ENCODE measurements at regions not wholly inside any gene's neighbourhood (a gene's known extent, or its start where the extent isn't known, plus 50 kb on each side); places are given as distances from the start of the nearest gene placed in this dataset.

- no peak for DNase-seq (ENCODE audit: low read depth in 1 of 2, low spot score in 1 of 2)
These were observed 125.4 kb upstream of the CA10 start for GRCh38 chr17:52283872-52284271.

GRCh38 chr17:52276381-52277008, 118.0 kb upstream of the CA10 start:
- DNase-seq (ENCODE audit: low read depth in 1 of 2, low spot score in 1 of 2): no peak

- no peak for DNase-seq (ENCODE audit: low read depth in 1 of 2, low spot score in 1 of 2)
These were observed 113.3 kb upstream of the CA10 start for GRCh38 chr17:52271781-52272180.

- DNase-seq (ENCODE audit: low read depth in 1 of 2, low spot score in 1 of 2): peak in 1 of 2 donors; percentile 1
These were observed 96.8 kb upstream of the CA10 start for GRCh38 chr17:52255347-52255746.

- DNase-seq (ENCODE audit: low read depth in 1 of 2, low spot score in 1 of 2): no peak
These were observed 86.2 kb upstream of the CA10 start for GRCh38 chr17:52244689-52245088.

GRCh38 chr17:52242268-52242667, 83.8 kb upstream of the CA10 start:
- DNase-seq (ENCODE audit: low read depth in 1 of 2, low spot score in 1 of 2): no peak

- DNase-seq (ENCODE audit: low read depth in 1 of 2, low spot score in 1 of 2): no peak
These were observed 78.6 kb upstream of the CA10 start for GRCh38 chr17:52237151-52237550.

GRCh38 chr17:52235516-52235915, 77.0 kb upstream of the CA10 start:
- DNase-seq (ENCODE audit: low read depth in 1 of 2, low spot score in 1 of 2): no peak

- no peak for DNase-seq (ENCODE audit: low read depth in 1 of 2, low spot score in 1 of 2)
These were observed 75.1 kb upstream of the CA10 start for GRCh38 chr17:52233632-52234031.

GRCh38 chr17:52233176-52233575, 74.7 kb upstream of the CA10 start:
- DNase-seq (ENCODE audit: low read depth in 1 of 2, low spot score in 1 of 2): no peak

GRCh38 chr17:52228823-52229222, 70.3 kb upstream of the CA10 start:
- DNase-seq (ENCODE audit: low read depth in 1 of 2, low spot score in 1 of 2): no peak

- DNase-seq (ENCODE audit: low read depth in 1 of 2, low spot score in 1 of 2): no peak
These were observed 69.4 kb upstream of the CA10 start for GRCh38 chr17:52227926-52228325.

GRCh38 chr17:52213451-52213850, 54.9 kb upstream of the CA10 start:
- DNase-seq (ENCODE audit: low read depth in 1 of 2, low spot score in 1 of 2): no peak

GRCh38 chr17:52212851-52213250, 54.3 kb upstream of the CA10 start:
- DNase-seq (ENCODE audit: low read depth in 1 of 2, low spot score in 1 of 2): no peak

GRCh38 chr17:52209507-52209906, 51.0 kb upstream of the CA10 start:
- DNase-seq (ENCODE audit: low read depth in 1 of 2, low spot score in 1 of 2): no peak
